Type B pancreatic cell (in vitro differentiated cells): ENCODE measurements at regions not wholly inside any gene's neighbourhood (a gene's known extent, or its start where the extent isn't known, plus 50 kb on each side); places are given as distances from the start of the nearest gene placed in this dataset.

ENCODE experiments used
- DNase-seq: peaks from one replicate; pipeline ENCODE4 v3.0.0; 2021; ENCODE audit warnings: mixed read lengths; ENCODE audit not compliant: unreplicated experiment; ENCODE audit errors: extremely low spot score
- H3K27ac Mint-ChIP-seq: 2 replicates; pipeline ENCODE4 v1.8.0; 2021; ENCODE audit warnings: mild to moderate bottlenecking, mixed read lengths
- H3K27me3 Mint-ChIP-seq: 2 replicates; pipeline ENCODE4 v1.8.0; 2021; ENCODE audit warnings: mixed read lengths
- H3K36me3 Mint-ChIP-seq: 2 replicates; pipeline ENCODE4 v1.8.0; 2021; ENCODE audit warnings: mixed read lengths
- H3K4me1 Mint-ChIP-seq: one replicate; pipeline ENCODE4 v1.8.0; 2021; ENCODE audit warnings: mixed read lengths; ENCODE audit not compliant: unreplicated experiment
- H3K4me3 Mint-ChIP-seq: 2 replicates; pipeline ENCODE4 v1.8.0; 2021; ENCODE audit warnings: mild to moderate bottlenecking, mixed read lengths
- H3K9me3 Mint-ChIP-seq: 2 replicates; pipeline ENCODE4 v1.8.0; 2021; ENCODE audit warnings: mixed read lengths
- CTCF ChIP-seq: fragments of 200-600 bp; sonication (generic); conservative IDR thresholded peaks from 2 replicates; pipeline ENCODE4 v1.5.0; 2021; ENCODE audit warnings: antibody characterized with exemption, mild to moderate bottlenecking

- Mint-ChIP-seq H3K4me1 (no peaks in the 10 kb centered on the region), H3K9me3 (peaks cover 4% of the 10 kb centered on the region), H3K27me3 (no peaks in the 10 kb centered on the region), H3K36me3 (no peaks in the 10 kb centered on the region), H3K4me3 (no peak overlapping the region), H3K27ac (no peak overlapping the region)
- TF ChIP-seq CTCF, result no peak
- no peak for DNase-seq
These were observed 308.3 kb upstream of the AKR1E2 start for GRCh38 chr10:4517746-4518145.

DNA sequence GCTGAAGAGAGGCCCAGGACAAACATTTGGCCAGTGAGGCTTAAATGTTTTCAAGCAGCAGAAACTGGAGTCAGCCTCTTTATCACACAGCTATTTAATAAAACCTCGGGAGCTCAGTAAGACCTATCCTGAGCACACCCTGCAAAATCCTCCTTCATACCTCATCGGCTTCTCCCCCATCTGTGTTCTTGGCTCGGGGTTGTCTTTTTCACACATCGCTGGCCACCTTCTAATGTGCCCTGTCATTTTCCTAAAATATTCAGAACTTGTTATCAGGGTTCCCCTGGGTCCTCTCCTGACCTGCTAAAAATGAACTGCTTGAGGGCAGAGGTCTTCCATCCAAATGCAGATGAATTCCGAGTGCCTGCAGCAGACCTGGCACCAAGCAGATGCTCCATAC is 310.3 kb upstream of the AKR1E2 start:
- H3K27ac Mint-ChIP-seq, result no peak overlapping the region

DNA sequence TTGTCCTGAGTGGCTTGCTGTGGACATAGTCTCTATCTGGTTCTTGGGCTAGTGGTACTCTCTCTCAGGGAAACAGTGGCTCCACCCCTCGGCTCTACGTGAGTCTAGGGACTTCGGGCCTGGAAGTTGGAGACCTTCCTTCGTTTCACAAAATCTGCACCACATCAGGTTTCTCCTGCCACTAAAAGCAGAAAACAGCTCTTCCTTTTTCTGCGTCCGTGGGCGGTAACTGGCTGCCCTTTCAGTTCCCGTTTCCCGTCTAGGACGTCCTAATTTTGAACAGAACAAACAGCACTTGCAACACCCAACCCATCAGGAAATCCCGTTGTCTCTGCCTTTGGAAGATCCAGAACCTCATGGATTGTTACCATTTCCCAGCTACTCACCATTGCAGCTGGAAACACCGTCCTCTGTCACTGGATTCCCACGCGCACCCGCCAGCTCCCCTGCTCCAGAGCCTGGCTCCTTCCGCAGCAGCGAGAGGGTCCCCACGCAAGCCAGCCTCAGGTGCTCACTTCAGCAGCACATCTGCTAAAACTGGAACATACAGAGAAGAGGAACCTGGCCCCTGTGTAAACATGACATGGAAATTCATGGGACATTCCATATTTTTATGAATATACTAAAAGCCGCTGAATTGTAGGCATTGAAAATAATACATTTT is 311.4 kb upstream of the AKR1E2 start:
- Mint-ChIP-seq H3K4me1 (peaks cover 15% of the 10 kb centered on the region), H3K9me3 (peaks cover 4% of the 10 kb centered on the region), H3K27me3 (no peaks in the 10 kb centered on the region), H3K27ac (no peak overlapping the region), H3K4me3 (no peak overlapping the region), H3K36me3 (no peaks in the 10 kb centered on the region)
- no peak for DNase-seq
- TF ChIP-seq CTCF, result no peak

More for the DNA sequence above, 310.3 kb upstream of the AKR1E2 start:
- H3K4me3 Mint-ChIP-seq, result no peak overlapping the region
- no peak for TF ChIP-seq CTCF
- H3K27me3 Mint-ChIP-seq, result no peaks in the 10 kb centered on the region
- H3K36me3 Mint-ChIP-seq, result no peaks in the 10 kb centered on the region
- peaks cover 15% of the 10 kb centered on the region for H3K4me1 Mint-ChIP-seq
- peaks cover 4% of the 10 kb centered on the region for H3K9me3 Mint-ChIP-seq
- no peak for DNase-seq

- Mint-ChIP-seq H3K4me1 (peaks cover 15% of the 10 kb centered on the region), H3K36me3 (no peaks in the 10 kb centered on the region), H3K27me3 (no peaks in the 10 kb centered on the region), H3K9me3 (peaks cover 4% of the 10 kb centered on the region), H3K27ac (peak overlapping the region; percentile 72), H3K4me3 (no peak overlapping the region)
- peak; percentile 50 for TF ChIP-seq CTCF
- no peak for DNase-seq
These were observed 313.3 kb upstream of the AKR1E2 start for GRCh38 chr10:4512671-4513240.

DNA sequence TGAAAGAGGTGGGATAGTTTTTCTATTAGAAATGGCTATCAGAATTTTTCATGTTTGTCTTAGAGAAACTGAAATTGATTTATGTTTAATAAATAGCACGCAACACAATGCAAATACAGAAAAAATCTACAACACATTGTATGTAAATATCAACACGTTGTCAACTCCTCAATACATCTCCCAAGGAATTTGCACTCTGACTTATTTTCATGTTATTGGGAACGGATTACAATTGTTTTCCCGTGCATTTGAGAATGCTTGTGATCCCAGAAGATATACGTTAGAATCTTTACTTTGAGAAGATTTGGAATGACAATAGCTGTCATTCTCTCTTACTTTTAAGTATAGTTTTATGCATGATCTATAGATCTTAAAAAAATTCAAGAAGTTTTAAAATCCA is 313.8 kb upstream of the AKR1E2 start:
- H3K4me1 Mint-ChIP-seq, result peaks cover 15% of the 10 kb centered on the region
- DNase-seq, result no peak
- H3K4me3 Mint-ChIP-seq, result no peak overlapping the region
- TF ChIP-seq CTCF, result no peak
- H3K9me3 Mint-ChIP-seq, result peaks cover 4% of the 10 kb centered on the region
- no peaks in the 10 kb centered on the region for H3K27me3 Mint-ChIP-seq
- H3K27ac Mint-ChIP-seq, result no peak overlapping the region
- H3K36me3 Mint-ChIP-seq, result no peaks in the 10 kb centered on the region
